GM23338 (cell line): ENCODE measurements at regions not wholly inside any gene's neighbourhood (a gene's known extent, or its start where the extent isn't known, plus 50 kb on each side); places are given as distances from the start of the nearest gene placed in this dataset.

Source experiments
- ATAC-seq: fragments of 200-7000 bp; cut with Tn5 transposase; 3 replicates; pipeline ENCODE4 v1.9.1; 2020
- DNase-seq: peaks from one replicate; pipeline ENCODE4 v3.0.0-alpha.2; 2015; ENCODE audit warnings: low spot score
- H2AFZ ChIP-seq: fragments of 200-600 bp; sonication (generic); 2 replicates; pipeline ENCODE4 v1.8.0; 2016; ENCODE audit warnings: antibody characterized with exemption, mild to moderate bottlenecking, moderate library complexity
- H3F3A ChIP-seq: fragments of 200-600 bp; sonication (generic); replicated peaks from 2 replicates; pipeline ENCODE4 v1.8.0; 2017; ENCODE audit warnings: antibody characterized with exemption, mixed run types, low read depth
- H3K27ac ChIP-seq: fragments of 200-600 bp; sonication (generic); 2 replicates; pipeline ENCODE4 v1.6.1; 2016; ENCODE audit warnings: low read depth
- H3K27me3 ChIP-seq: fragments of 200-600 bp; sonication (generic); 2 replicates; pipeline ENCODE4 v1.8.0; 2016; ENCODE audit warnings: mild to moderate bottlenecking, mixed run types, moderate library complexity; ENCODE audit not compliant: insufficient read depth
- H3K36me3 ChIP-seq: fragments of 200-600 bp; sonication (generic); 2 replicates; pipeline ENCODE4 v1.8.0; 2016; ENCODE audit warnings: mild to moderate bottlenecking; ENCODE audit not compliant: insufficient read depth
- H3K4me1 ChIP-seq: fragments of 200-600 bp; sonication (generic); 2 replicates; pipeline ENCODE4 v1.8.0; 2016; ENCODE audit warnings: mild to moderate bottlenecking, moderate library complexity; ENCODE audit not compliant: insufficient read depth
- H3K4me2 ChIP-seq: fragments of 200-600 bp; sonication (generic); 2 replicates; pipeline ENCODE4 v1.7.1; 2017; ENCODE audit warnings: mixed run types
- H3K4me3 ChIP-seq: fragments of 200-600 bp; sonication (generic); 2 replicates; pipeline ENCODE4 v1.6.1; 2016; ENCODE audit warnings: mixed run types
- H3K79me2 ChIP-seq: fragments of 200-600 bp; sonication (generic); replicated peaks from 2 replicates; pipeline ENCODE4 v1.8.0; 2017; ENCODE audit warnings: mild to moderate bottlenecking; ENCODE audit not compliant: insufficient read depth
- H3K9me2 ChIP-seq: fragments of 200-600 bp; sonication (generic); 2 replicates; pipeline ENCODE4 v1.8.0; 2017; ENCODE audit not compliant: insufficient read depth
- H4K20me1 ChIP-seq: fragments of 200-600 bp; sonication (generic); replicated peaks from 2 replicates; pipeline ENCODE4 v1.8.0; 2017; ENCODE audit warnings: mild to moderate bottlenecking; ENCODE audit not compliant: insufficient read depth
- H3K27ac Mint-ChIP-seq: 2 replicates; pipeline ENCODE4 v1.8.0; 2020; ENCODE audit warnings: inconsistent platforms, mild to moderate bottlenecking, moderate library complexity, mixed read lengths
- H3K27me3 Mint-ChIP-seq: 3 replicates; pipeline ENCODE4 v1.8.0; 2022; ENCODE audit warnings: low read depth, mild to moderate bottlenecking, moderate library complexity, mixed read lengths, inconsistent platforms; ENCODE audit not compliant: insufficient read depth, poor library complexity
- H3K36me3 Mint-ChIP-seq: 3 replicates; pipeline ENCODE4 v1.8.0; 2021; ENCODE audit warnings: low read depth, mild to moderate bottlenecking, inconsistent platforms, moderate library complexity, mixed read lengths
- H3K4me1 Mint-ChIP-seq: 3 replicates; pipeline ENCODE4 v1.8.0; 2020; ENCODE audit warnings: mild to moderate bottlenecking, inconsistent platforms, mixed read lengths
- H3K4me3 Mint-ChIP-seq: 3 replicates; pipeline ENCODE4 v1.8.0; 2021; ENCODE audit warnings: moderate library complexity, mild to moderate bottlenecking, inconsistent platforms, mixed read lengths
- H3K9me3 Mint-ChIP-seq: 3 replicates; pipeline ENCODE4 v1.8.0; 2020; ENCODE audit warnings: moderate library complexity, mild to moderate bottlenecking, inconsistent platforms, mixed read lengths
- CTCF ChIP-seq, 2 experiments: fragments of 200-600 bp in 1 of 2; sonication (generic) in 1 of 2; conservative IDR thresholded peaks; 2 replicates each; pipeline versions ENCODE4 v1.5.1 to v1.6.1; 2016 to 2017; ENCODE audit warnings: antibody characterized with exemption in 2 of 2, low read depth in 2 of 2, mild to moderate bottlenecking in 2 of 2, moderate library complexity in 1 of 2
- NANOG ChIP-seq: IDR thresholded peaks from 2 replicates; pipeline ENCODE4 v1.6.1; 2016; ENCODE audit warnings: antibody characterized with exemption, borderline replicate concordance
- STAT1 ChIP-seq: IDR thresholded peaks from one replicate; pipeline ENCODE4 v1.6.1; 2016; ENCODE audit warnings: antibody characterized with exemption; ENCODE audit not compliant: unreplicated experiment
- TF ChIP-seq, protein P1 (sequence below): fragments of 250-450 bp; sonication (Bioruptor Pico); IDR thresholded peaks from 2 replicates; pipeline ENCODE4 v1.5.0; 2020; ENCODE audit warnings: mild to moderate bottlenecking, moderate library complexity

- H3K4me2 ChIP-seq: no peak overlapping the region
- no peak overlapping the region for H3K27ac Mint-ChIP-seq
- H3K4me1 Mint-ChIP-seq: peaks cover 7% of the 10 kb centered on the region; the same call in 2 of the 3 replicates
Measured at GRCh38 chr5:174343826-174344225, 298.3 kb downstream of the NSG2 start.

GRCh38 chr5:174344335-174344734, 298.8 kb downstream of the NSG2 start:
- no peak overlapping the region for H3K27ac ChIP-seq
- H3K27ac Mint-ChIP-seq: no peak overlapping the region

More at GRCh38 chr5:174343826-174344225, 298.3 kb downstream of the NSG2 start:
- Histone ChIP-seq H4K20me1 (no peaks in the 10 kb centered on the region), H3F3A (no peaks in the 10 kb centered on the region), H3K9me2 (no peaks in the 10 kb centered on the region), H3K27ac (no peak overlapping the region), H3K4me3 (no peak overlapping the region), H3K79me2 (no peaks in the 10 kb centered on the region), H3K27me3 (no peaks in the 10 kb centered on the region), H3K4me1 (no peaks in the 10 kb centered on the region), H3K36me3 (no peaks in the 10 kb centered on the region), H2AFZ (no peak overlapping the region)
- DNase-seq (no peak), ATAC-seq (no peak)
- Mint-ChIP-seq H3K36me3 (no peaks in the 10 kb centered on the region), H3K27me3 (peaks cover 5% of the 10 kb centered on the region), H3K4me3 (no peak overlapping the region), H3K9me3 (peaks cover 3% of the 10 kb centered on the region; the same call in 1 of the 3 replicates)
- no peak for TF ChIP-seq NANOG

More at GRCh38 chr5:174344335-174344734, 298.8 kb downstream of the NSG2 start:
- Histone ChIP-seq H3K79me2 (no peaks in the 10 kb centered on the region), H3F3A (no peaks in the 10 kb centered on the region), H2AFZ (no peak overlapping the region), H4K20me1 (no peaks in the 10 kb centered on the region), H3K4me1 (no peaks in the 10 kb centered on the region), H3K36me3 (no peaks in the 10 kb centered on the region), H3K27me3 (no peaks in the 10 kb centered on the region), H3K9me2 (0 out of 2 replicates have a peak, but pooled peaks cover 1% of the 10 kb centered on the region), H3K4me2 (no peak overlapping the region), H3K4me3 (no peak overlapping the region)
- DNase-seq (peak; percentile 44), ATAC-seq (peak; percentile 76)
- no peaks in the 10 kb centered on the region for H3K36me3 Mint-ChIP-seq
- H3K9me3 Mint-ChIP-seq: peaks cover 3% of the 10 kb centered on the region; the same call in 1 of the 3 replicates
- TF ChIP-seq, protein P1, sequence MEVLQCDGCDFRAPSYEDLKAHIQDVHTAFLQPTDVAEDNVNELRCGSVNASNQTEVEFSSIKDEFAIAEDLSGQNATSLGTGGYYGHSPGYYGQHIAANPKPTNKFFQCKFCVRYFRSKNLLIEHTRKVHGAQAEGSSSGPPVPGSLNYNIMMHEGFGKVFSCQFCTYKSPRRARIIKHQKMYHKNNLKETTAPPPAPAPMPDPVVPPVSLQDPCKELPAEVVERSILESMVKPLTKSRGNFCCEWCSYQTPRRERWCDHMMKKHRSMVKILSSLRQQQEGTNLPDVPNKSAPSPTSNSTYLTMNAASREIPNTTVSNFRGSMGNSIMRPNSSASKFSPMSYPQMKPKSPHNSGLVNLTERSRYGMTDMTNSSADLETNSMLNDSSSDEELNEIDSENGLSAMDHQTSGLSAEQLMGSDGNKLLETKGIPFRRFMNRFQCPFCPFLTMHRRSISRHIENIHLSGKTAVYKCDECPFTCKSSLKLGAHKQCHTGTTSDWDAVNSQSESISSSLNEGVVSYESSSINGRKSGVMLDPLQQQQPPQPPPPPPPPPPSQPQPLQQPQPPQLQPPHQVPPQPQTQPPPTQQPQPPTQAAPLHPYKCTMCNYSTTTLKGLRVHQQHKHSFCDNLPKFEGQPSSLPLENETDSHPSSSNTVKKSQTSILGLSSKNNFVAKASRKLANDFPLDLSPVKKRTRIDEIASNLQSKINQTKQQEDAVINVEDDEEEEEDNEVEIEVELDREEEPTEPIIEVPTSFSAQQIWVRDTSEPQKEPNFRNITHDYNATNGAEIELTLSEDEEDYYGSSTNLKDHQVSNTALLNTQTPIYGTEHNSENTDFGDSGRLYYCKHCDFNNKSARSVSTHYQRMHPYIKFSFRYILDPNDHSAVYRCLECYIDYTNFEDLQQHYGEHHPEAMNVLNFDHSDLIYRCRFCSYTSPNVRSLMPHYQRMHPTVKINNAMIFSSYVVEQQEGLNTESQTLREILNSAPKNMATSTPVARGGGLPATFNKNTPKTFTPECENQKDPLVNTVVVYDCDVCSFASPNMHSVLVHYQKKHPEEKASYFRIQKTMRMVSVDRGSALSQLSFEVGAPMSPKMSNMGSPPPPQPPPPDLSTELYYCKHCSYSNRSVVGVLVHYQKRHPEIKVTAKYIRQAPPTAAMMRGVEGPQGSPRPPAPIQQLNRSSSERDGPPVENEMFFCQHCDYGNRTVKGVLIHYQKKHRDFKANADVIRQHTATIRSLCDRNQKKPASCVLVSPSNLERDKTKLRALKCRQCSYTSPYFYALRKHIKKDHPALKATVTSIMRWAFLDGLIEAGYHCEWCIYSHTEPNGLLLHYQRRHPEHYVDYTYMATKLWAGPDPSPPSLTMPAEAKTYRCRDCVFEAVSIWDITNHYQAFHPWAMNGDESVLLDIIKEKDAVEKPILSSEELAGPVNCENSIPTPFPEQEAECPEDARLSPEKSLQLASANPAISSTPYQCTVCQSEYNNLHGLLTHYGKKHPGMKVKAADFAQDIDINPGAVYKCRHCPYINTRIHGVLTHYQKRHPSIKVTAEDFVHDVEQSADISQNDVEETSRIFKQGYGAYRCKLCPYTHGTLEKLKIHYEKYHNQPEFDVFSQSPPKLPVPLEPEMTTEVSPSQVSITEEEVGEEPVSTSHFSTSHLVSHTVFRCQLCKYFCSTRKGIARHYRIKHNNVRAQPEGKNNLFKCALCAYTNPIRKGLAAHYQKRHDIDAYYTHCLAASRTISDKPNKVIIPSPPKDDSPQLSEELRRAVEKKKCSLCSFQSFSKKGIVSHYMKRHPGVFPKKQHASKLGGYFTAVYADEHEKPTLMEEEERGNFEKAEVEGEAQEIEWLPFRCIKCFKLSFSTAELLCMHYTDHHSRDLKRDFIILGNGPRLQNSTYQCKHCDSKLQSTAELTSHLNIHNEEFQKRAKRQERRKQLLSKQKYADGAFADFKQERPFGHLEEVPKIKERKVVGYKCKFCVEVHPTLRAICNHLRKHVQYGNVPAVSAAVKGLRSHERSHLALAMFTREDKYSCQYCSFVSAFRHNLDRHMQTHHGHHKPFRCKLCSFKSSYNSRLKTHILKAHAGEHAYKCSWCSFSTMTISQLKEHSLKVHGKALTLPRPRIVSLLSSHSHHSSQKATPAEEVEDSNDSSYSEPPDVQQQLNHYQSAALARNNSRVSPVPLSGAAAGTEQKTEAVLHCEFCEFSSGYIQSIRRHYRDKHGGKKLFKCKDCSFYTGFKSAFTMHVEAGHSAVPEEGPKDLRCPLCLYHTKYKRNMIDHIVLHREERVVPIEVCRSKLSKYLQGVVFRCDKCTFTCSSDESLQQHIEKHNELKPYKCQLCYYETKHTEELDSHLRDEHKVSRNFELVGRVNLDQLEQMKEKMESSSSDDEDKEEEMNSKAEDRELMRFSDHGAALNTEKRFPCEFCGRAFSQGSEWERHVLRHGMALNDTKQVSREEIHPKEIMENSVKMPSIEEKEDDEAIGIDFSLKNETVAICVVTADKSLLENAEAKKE (CRISPR knock-in tag): no peak
- no peak for TF ChIP-seq STAT1
- TF ChIP-seq CTCF (conservative IDR thresholded peaks at IDR 0.05; ENCODE audit: low read depth in 2 of 2): peak; percentile 16 to 40; a peak in 2 of 4 replicates
- no peak overlapping the region for H3K4me3 Mint-ChIP-seq
- peaks cover 5% of the 10 kb centered on the region for H3K27me3 Mint-ChIP-seq
- peaks cover 4% of the 10 kb centered on the region; the same call in 2 of the 3 replicates for H3K4me1 Mint-ChIP-seq
